K562 (cell line): ENCODE measurements at regions not wholly inside any gene's neighbourhood (a gene's known extent, or its start where the extent isn't known, plus 50 kb on each side); places are given as distances from the start of the nearest gene placed in this dataset.

Experiments
- ATAC-seq: fragments of 200-7000 bp; cut with Tn5 transposase; 3 replicates; pipeline ENCODE4 v1.9.1; 2020; ENCODE audit warnings: moderate library complexity
- BruUV-seq: library from RNA; stranded (reverse); fragments of 400-500 nt; replicated peaks from 2 replicates; lab custom pipeline; 2021; lab: Mats Ljungman, UMichigan
- CTCF ChIA-PET: fragments of 300-600 bp; formaldehyde crosslinking; extraction: SDS; loops from one replicate; lab custom pipeline; 2021; ENCODE audit warnings: low intra/inter-chr PET ratio; lab: Yijun Ruan, JAX
- POLR2A ChIA-PET: fragments of 300-600, 350-650 bp; sonication (Branson Sonifier 250); formaldehyde crosslinking; extraction: SDS; loops from one replicate; lab custom pipeline; 2021; ENCODE audit warnings: antibody characterized with exemption, inconsistent platforms; lab: Yijun Ruan, JAX
- DNase-seq, 4 experiments: peaks; one replicate each; pipeline versions ENCODE4 v3.0.0 to v3.0.0-alpha.2; 2011 to 2018; ENCODE audit warnings: low spot score in 3 of 4, mixed read lengths in 3 of 4; ENCODE audit errors: extremely low read depth in 1 of 4
- FAIRE-seq: peaks from 2 replicates; lab custom pipeline; 2011; peaks lifted over from hg19 to GRCh38; lab: Jason Lieb, UNC
- H2AFZ ChIP-seq: 2 replicates; pipeline ENCODE4 v1.6.0; 2011; ENCODE audit warnings: low read depth, low read length, control low read depth, inconsistent platforms
- H3K27ac ChIP-seq: fragments of 200-600 bp; 3 replicates; pipeline ENCODE4 v1.8.0; 2011; ENCODE audit warnings: low read depth, mild to moderate bottlenecking, control low read depth, inconsistent platforms, low read length, moderate library complexity, mixed read lengths; ENCODE audit errors: extremely low read depth
- H3K27me3 ChIP-seq, 2 experiments: fragments of 300-600 bp in 1 of 2; 2 replicates in 1 of 2; 3 replicates in 1 of 2; pipeline versions ENCODE4 v1.6.0 to v1.8.0; 2011; ENCODE audit warnings: inconsistent platforms in 2 of 2, low read length in 2 of 2, mild to moderate bottlenecking in 1 of 2, mixed read lengths in 1 of 2, moderate library complexity in 1 of 2; ENCODE audit not compliant: control insufficient read depth in 2 of 2, insufficient read depth in 2 of 2
- H3K36me3 ChIP-seq: fragments of 300-600 bp; 3 replicates; pipeline ENCODE4 v1.8.0; 2011; ENCODE audit warnings: mild to moderate bottlenecking, low read length, inconsistent platforms; ENCODE audit not compliant: control insufficient read depth, insufficient read depth
- H3K4me1 ChIP-seq, 2 experiments: fragments of 200-600 bp in 1 of 2; replicated peaks in 1 of 2; 2 replicates in 1 of 2; 3 replicates in 1 of 2; pipeline versions ENCODE4 v1.5.1 to v1.8.0; 2011; ENCODE audit warnings: inconsistent platforms in 2 of 2, low read length in 2 of 2, mild to moderate bottlenecking in 1 of 2, mixed read lengths in 1 of 2, moderate library complexity in 1 of 2; ENCODE audit not compliant: control insufficient read depth in 2 of 2, insufficient read depth in 2 of 2
- H3K4me2 ChIP-seq: 2 replicates; pipeline ENCODE4 v1.6.1; 2011; ENCODE audit warnings: low read length, control low read depth, inconsistent platforms, mixed read lengths; ENCODE audit not compliant: insufficient read depth
- H3K4me3 ChIP-seq: fragments of 200-600 bp; sonication (generic), shearing (Covaris generic); 2 replicates; pipeline ENCODE4 v1.5.1; 2016; ENCODE audit warnings: control low read depth, inconsistent platforms
- H3K79me2 ChIP-seq: fragments of 200-600 bp; 3 replicates; pipeline ENCODE4 v1.8.0; 2011; ENCODE audit warnings: low read length, inconsistent platforms; ENCODE audit not compliant: control insufficient read depth, insufficient read depth
- H3K9ac ChIP-seq, 2 experiments: 2 replicates each; pipeline versions ENCODE4 v1.6.0 to v1.6.1; 2011; ENCODE audit warnings: low read depth in 2 of 2, low read length in 2 of 2, control low read depth in 1 of 2, inconsistent platforms in 1 of 2, mild to moderate bottlenecking in 1 of 2, mixed read lengths in 1 of 2; ENCODE audit not compliant: insufficient read depth in 1 of 2
- H3K9me1 ChIP-seq: one replicate; pipeline ENCODE4 v1.6.0; 2011; ENCODE audit warnings: inconsistent platforms, mild to moderate bottlenecking, low read length, moderate library complexity; ENCODE audit not compliant: control insufficient read depth, insufficient read depth
- H3K9me3 ChIP-seq: replicated peaks from 2 replicates; pipeline ENCODE4 v1.5.1; 2011; ENCODE audit warnings: low read depth, low read length, inconsistent platforms; ENCODE audit not compliant: control insufficient read depth, insufficient read depth
- H4K20me1 ChIP-seq: replicated peaks from 2 replicates; pipeline ENCODE4 v1.6.1; 2011; ENCODE audit warnings: low read length, inconsistent platforms, mixed read lengths; ENCODE audit not compliant: control insufficient read depth, insufficient read depth
- CREB1 ChIP-seq, 2 experiments: sonication (generic) in 1 of 2; formaldehyde crosslinking in 1 of 2; IDR thresholded peaks; 2 replicates each; pipeline versions ENCODE4 v1.6.1 to v1.8.0; 2012 to 2022; ENCODE audit warnings: inconsistent platforms in 1 of 2, mild to moderate bottlenecking in 1 of 2, missing genetic modification reagents in 1 of 2, moderate library complexity in 1 of 2
- CTCFL ChIP-seq: IDR thresholded peaks from 2 replicates; pipeline ENCODE4 v1.6.1; 2011; ENCODE audit warnings: borderline replicate concordance, low read depth, mild to moderate bottlenecking, moderate library complexity, low read length; ENCODE audit not compliant: insufficient read depth, poor library complexity, severe bottlenecking
- HMGXB4 ChIP-seq: sonication (generic); formaldehyde crosslinking; IDR thresholded peaks from 2 replicates; pipeline ENCODE4 v1.8.1; 2023; ENCODE audit warnings: mild to moderate bottlenecking, missing genetic modification reagents
- RBM25 ChIP-seq: fragments of 200-400 bp; formaldehyde crosslinking; IDR thresholded peaks from 2 replicates; pipeline ENCODE4 v1.6.1; 2018; ENCODE audit warnings: low read length, low read depth, moderate library complexity; ENCODE audit not compliant: severe bottlenecking
- RNF219 ChIP-seq: fragments of 250-450 bp; sonication (Bioruptor Pico); IDR thresholded peaks from 2 replicates; pipeline ENCODE4 v1.5.0; 2022; ENCODE audit warnings: mild to moderate bottlenecking
- TFAM ChIP-seq: fragments of 250-450 bp; sonication (Bioruptor Pico); conservative IDR thresholded peaks from 2 replicates; pipeline ENCODE4 v1.5.0; 2021; ENCODE audit warnings: mild to moderate bottlenecking, moderate library complexity
- ZNF395 ChIP-seq: fragments of 200-800 bp; sonication (Bioruptor generic); IDR thresholded peaks from 2 replicates; pipeline ENCODE4 v1.6.1; 2017; ENCODE audit warnings: missing genetic modification characterization, missing compliant biosample characterization
- ZNF586 ChIP-seq: fragments of 450-650 bp; formaldehyde crosslinking; conservative IDR thresholded peaks from 2 replicates; pipeline ENCODE4 v1.4.0; 2020; ENCODE audit warnings: mild to moderate bottlenecking, moderate library complexity
- WGBS: fragments of 100-300 bp; shearing (Covaris generic); methylation state at CpG from one replicate; pipeline ENCODE4 v1.1.6; 2016; ENCODE audit warnings: low coverage, mixed read lengths; ENCODE audit not compliant: insufficient coverage; ENCODE audit errors: missing lambda C conversion rate; 5-methylcytosine and 5-hydroxymethylcytosine counted together
- in situ Hi-C: fragments of 300-500 bp; cut with MboI; formaldehyde crosslinking; loops from 4 replicates; pipeline ENCODE4 v1.15.0; 2018; ENCODE audit warnings: inconsistent platforms, mixed read lengths
- intact Hi-C: fragments of 100-400 bp; cut with micrococcal nuclease; formaldehyde crosslinking; loops from 2 replicates; pipeline ENCODE4 v1.14.2; 2022

- H3K4me2 ChIP-seq: no peak overlapping the region
- ATAC-seq: no peak
- no peak for DNase-seq
- H3K36me3 ChIP-seq: no peaks in the 10 kb centered on the region
- in situ Hi-C loops: no loop called here
- WGBS: 0% methylated on average over 4 of the region's 4 CpGs
- no TSS peak for BruUV-seq
- CTCF ChIA-PET: no interaction called here
- no peaks in the 10 kb centered on the region for H4K20me1 ChIP-seq
- H3K4me1 ChIP-seq: no peaks in the 10 kb centered on the region
- POLR2A ChIA-PET: no interaction called here
- H3K9ac ChIP-seq: no peak overlapping the region
- no peaks in the 10 kb centered on the region for H3K9me1 ChIP-seq
- H3K4me3 ChIP-seq: no peak overlapping the region
- H3K27me3 ChIP-seq: no peaks in the 10 kb centered on the region
- H3K27ac ChIP-seq: no peak overlapping the region
- intact Hi-C loops: no loop called here
- FAIRE-seq: no peak
- no peak overlapping the region for H2AFZ ChIP-seq
- no peak for TF ChIP-seq HMGXB4 (CRISPR knock-in tag)
- TF ChIP-seq TFAM (CRISPR knock-in tag): no peak
- no peak for TF ChIP-seq ZNF395
- peak; percentile 53 for TF ChIP-seq RBM25
- no peak for TF ChIP-seq CTCFL
- TF ChIP-seq ZNF586: no peak
- no peak for TF ChIP-seq RNF219 (CRISPR knock-in tag)
- no peak for TF ChIP-seq CREB1 (IDR thresholded peaks at IDR 0.05)
- no peak for TF ChIP-seq CREB1 (CRISPR knock-in tag; IDR thresholded peaks at IDR 0.05)
- no peaks in the 10 kb centered on the region for H3K79me2 ChIP-seq
- no peaks in the 10 kb centered on the region for H3K9me3 ChIP-seq
Observed at GRCh38 chr9:120326049-120326693, 253.8 kb downstream of the CDK5RAP2 start.
